ENCODE measurements at regions not wholly inside any gene's neighbourhood (a gene's known extent, or its start where the extent isn't known, plus 50 kb on each side); places are given as distances from the start of the nearest gene placed in this dataset.

DNA sequence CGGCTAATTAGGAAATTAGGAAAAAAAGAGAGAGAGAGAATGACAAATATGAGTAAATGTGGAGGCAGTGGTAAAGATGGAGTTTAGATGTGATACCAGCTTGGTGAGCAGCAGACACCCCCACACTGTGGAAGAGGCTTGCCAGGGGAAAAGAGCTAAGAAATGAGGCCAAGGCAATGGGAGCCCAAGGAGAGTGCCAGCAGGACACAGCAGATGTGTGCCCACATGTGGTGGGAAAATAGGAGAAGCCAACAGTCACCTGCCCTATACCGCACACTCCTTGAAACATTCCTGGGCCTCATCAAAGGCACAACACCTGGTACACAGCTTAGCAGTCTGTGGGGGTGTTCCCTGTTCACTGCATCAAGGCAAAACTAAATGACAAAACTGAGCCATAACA is 104.9 kb downstream of the FAM76B start:
- no peak overlapping the region for H3K4me2 ChIP-seq
- H3K4me1 ChIP-seq (ENCODE audit: low read depth, poor library complexity, severe bottlenecking): peaks cover 30% of the 10 kb centered on the region
- H3K4me3 ChIP-seq (IDR thresholded peaks at IDR 0.05; ENCODE audit: insufficient read depth, low read depth, low read length): no peak overlapping the region
- H3K27ac ChIP-seq: no peak overlapping the region
- no peak overlapping the region for H3K9ac ChIP-seq
- TF ChIP-seq, protein P1, sequence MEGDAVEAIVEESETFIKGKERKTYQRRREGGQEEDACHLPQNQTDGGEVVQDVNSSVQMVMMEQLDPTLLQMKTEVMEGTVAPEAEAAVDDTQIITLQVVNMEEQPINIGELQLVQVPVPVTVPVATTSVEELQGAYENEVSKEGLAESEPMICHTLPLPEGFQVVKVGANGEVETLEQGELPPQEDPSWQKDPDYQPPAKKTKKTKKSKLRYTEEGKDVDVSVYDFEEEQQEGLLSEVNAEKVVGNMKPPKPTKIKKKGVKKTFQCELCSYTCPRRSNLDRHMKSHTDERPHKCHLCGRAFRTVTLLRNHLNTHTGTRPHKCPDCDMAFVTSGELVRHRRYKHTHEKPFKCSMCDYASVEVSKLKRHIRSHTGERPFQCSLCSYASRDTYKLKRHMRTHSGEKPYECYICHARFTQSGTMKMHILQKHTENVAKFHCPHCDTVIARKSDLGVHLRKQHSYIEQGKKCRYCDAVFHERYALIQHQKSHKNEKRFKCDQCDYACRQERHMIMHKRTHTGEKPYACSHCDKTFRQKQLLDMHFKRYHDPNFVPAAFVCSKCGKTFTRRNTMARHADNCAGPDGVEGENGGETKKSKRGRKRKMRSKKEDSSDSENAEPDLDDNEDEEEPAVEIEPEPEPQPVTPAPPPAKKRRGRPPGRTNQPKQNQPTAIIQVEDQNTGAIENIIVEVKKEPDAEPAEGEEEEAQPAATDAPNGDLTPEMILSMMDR (conservative IDR thresholded peaks at IDR 0.05; ENCODE audit: low read depth, low read length): no peak
- H4K20me1 ChIP-seq (ENCODE audit: insufficient read depth): no peaks in the 10 kb centered on the region
- H3K27me3 ChIP-seq (ENCODE audit: insufficient read depth, low read depth): no peaks in the 10 kb centered on the region
- H3K79me2 ChIP-seq (ENCODE audit: insufficient read depth, low read depth): no peaks in the 10 kb centered on the region
- H3K36me3 ChIP-seq (ENCODE audit: insufficient read depth): no peaks in the 10 kb centered on the region
- no peak overlapping the region for H2AFZ ChIP-seq (ENCODE audit: low read depth)

DNA sequence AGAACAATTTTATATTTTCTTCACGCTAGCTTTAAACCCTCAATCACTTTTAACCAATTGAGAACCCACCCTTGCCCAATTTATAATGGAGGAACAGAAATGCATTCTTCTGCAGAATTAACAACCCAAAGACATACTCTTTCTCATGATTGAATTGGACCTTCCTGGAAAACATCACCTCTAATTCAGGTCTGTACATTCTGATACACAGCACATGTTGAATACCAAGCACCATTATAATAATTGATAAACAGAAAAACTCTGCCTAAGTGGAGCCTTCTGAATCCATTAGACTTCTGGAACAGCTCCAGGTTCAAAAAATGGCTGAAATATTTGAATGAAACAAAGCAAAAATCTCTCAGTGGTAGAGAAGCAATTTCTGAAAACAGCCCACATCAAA is 105.4 kb downstream of the FAM76B start:
- Histone ChIP-seq H3K79me2 (ENCODE audit: insufficient read depth, low read depth) (no peaks in the 10 kb centered on the region), H4K20me1 (ENCODE audit: insufficient read depth) (no peaks in the 10 kb centered on the region), H3K9ac (no peak overlapping the region), H3K4me1 (ENCODE audit: low read depth, poor library complexity, severe bottlenecking) (peaks cover 35% of the 10 kb centered on the region), H3K27me3 (ENCODE audit: insufficient read depth, low read depth) (no peaks in the 10 kb centered on the region), H2AFZ (ENCODE audit: low read depth) (no peak overlapping the region), H3K36me3 (ENCODE audit: insufficient read depth) (no peaks in the 10 kb centered on the region), H3K4me2 (no peak overlapping the region), H3K27ac (no peak overlapping the region), H3K4me3 (IDR thresholded peaks at IDR 0.05; ENCODE audit: insufficient read depth, low read depth, low read length) (no peak overlapping the region)
- TF ChIP-seq, protein P1 (conservative IDR thresholded peaks at IDR 0.05; ENCODE audit: low read depth, low read length): no peak

DNA sequence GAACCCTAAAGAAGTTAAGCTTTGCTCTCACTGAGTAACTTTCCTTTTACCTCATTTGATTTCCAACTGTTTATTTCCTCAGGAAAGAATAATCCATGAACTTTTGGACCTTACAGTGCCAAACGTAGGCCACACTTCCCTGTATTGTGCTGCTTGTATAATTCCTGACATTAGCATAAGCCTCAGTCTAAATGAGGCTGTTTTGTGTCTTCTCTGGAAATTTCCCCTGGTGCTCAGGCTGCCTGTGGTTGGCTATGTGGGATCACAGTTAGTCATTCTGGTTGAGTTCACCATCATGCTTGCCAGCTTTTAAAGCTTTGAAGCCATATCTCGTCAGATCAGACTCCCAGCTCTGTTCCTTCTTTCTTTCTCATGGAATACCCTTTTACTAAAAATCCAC is 107.0 kb downstream of the FAM76B start:
- no peaks in the 10 kb centered on the region for H3K27me3 ChIP-seq (ENCODE audit: insufficient read depth, low read depth)
- TF ChIP-seq, protein P1 (conservative IDR thresholded peaks at IDR 0.05; ENCODE audit: low read depth, low read length): no peak
- peaks cover 39% of the 10 kb centered on the region for H3K4me1 ChIP-seq (ENCODE audit: low read depth, poor library complexity, severe bottlenecking)
- no peak overlapping the region for H3K27ac ChIP-seq
- no peaks in the 10 kb centered on the region for H4K20me1 ChIP-seq (ENCODE audit: insufficient read depth)
- H3K9ac ChIP-seq: no peak overlapping the region
- no peak overlapping the region for H3K4me2 ChIP-seq
- H3K36me3 ChIP-seq (ENCODE audit: insufficient read depth): no peaks in the 10 kb centered on the region
- no peaks in the 10 kb centered on the region for H3K79me2 ChIP-seq (ENCODE audit: insufficient read depth, low read depth)
- no peak overlapping the region for H3K4me3 ChIP-seq (IDR thresholded peaks at IDR 0.05; ENCODE audit: insufficient read depth, low read depth, low read length)
- H2AFZ ChIP-seq (ENCODE audit: low read depth): no peak overlapping the region

DNA sequence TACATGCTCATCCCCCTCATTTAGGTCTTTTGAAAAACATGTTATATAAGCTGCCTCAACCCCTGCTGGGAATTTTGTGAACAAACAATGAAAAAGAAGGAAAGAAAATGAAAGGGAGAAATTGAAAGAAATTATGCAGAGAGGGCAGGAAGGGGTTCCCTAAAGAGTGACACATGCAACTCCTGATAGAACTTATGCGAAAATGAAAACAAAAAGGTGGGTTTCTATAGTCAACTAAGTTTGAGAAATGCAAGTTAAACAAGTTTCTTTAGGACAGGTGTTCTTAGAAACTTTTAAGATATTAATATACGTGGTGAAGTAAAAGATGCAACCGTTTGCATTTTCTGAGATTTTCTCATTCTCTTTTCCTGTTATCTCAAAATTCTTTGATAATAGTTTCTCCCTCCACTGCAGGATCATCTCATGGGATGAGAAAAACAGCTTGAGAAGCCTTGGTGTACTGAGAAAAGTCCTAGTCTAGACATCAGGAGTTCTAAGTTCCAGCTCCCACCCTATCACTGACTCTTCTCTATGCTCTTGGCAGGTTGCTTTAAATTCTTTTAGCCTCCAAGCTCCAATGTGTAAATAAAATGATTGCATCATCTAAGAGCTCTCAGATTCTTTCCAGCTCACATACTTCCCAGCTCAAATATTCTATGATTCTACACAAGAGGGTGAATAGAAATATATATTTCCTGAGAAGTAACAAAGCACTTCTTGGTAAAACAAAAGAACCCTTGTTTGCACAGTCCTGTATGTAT is 109.2 kb downstream of the FAM76B start:
- Histone ChIP-seq H3K27me3 (ENCODE audit: insufficient read depth, low read depth) (no peaks in the 10 kb centered on the region), H3K4me3 (IDR thresholded peaks at IDR 0.05; ENCODE audit: insufficient read depth, low read depth, low read length) (no peak overlapping the region), H2AFZ (ENCODE audit: low read depth) (no peak overlapping the region), H3K36me3 (ENCODE audit: insufficient read depth) (no peaks in the 10 kb centered on the region), H3K4me1 (ENCODE audit: low read depth, poor library complexity, severe bottlenecking) (peaks cover 39% of the 10 kb centered on the region), H3K9ac (peak overlapping the region; percentile 8; the same call in 1 of the 2 replicates), H4K20me1 (ENCODE audit: insufficient read depth) (no peaks in the 10 kb centered on the region), H3K27ac (peak overlapping the region; percentile 48; the same call in 1 of the 2 replicates), H3K4me2 (peak overlapping the region; percentile 82), H3K79me2 (ENCODE audit: insufficient read depth, low read depth) (no peaks in the 10 kb centered on the region)
- TF ChIP-seq, protein P1 (conservative IDR thresholded peaks at IDR 0.05; ENCODE audit: low read depth, low read length): no peak
